Kidney epithelial cell (primary cell): ENCODE measurements at regions not wholly inside any gene's neighbourhood (a gene's known extent, or its start where the extent isn't known, plus 50 kb on each side); places are given as distances from the start of the nearest gene placed in this dataset.

Experiments used
- DNase-seq: peaks from one replicate; pipeline ENCODE4 v3.0.0-alpha.2; 2010; ENCODE audit warnings: low read depth
- H3K27me3 ChIP-seq: 2 replicates; pipeline ENCODE4 v1.6.0; 2011; ENCODE audit warnings: low read length; ENCODE audit not compliant: control insufficient read depth, insufficient read depth
- H3K36me3 ChIP-seq: 2 replicates; pipeline ENCODE4 v1.5.1; 2011; ENCODE audit warnings: low read length; ENCODE audit not compliant: control insufficient read depth, insufficient read depth
- H3K4me3 ChIP-seq: 2 replicates; pipeline ENCODE4 v1.5.1; 2011; ENCODE audit warnings: low read depth, mild to moderate bottlenecking, control low read depth, low read length
- TF ChIP-seq, protein P1 (sequence below): IDR thresholded peaks from 2 replicates; pipeline ENCODE4 v1.5.1; 2011; ENCODE audit warnings: mild to moderate bottlenecking, moderate library complexity, low read length, control low read depth, inconsistent platforms; ENCODE audit not compliant: insufficient read depth, poor library complexity, severe bottlenecking

DNA sequence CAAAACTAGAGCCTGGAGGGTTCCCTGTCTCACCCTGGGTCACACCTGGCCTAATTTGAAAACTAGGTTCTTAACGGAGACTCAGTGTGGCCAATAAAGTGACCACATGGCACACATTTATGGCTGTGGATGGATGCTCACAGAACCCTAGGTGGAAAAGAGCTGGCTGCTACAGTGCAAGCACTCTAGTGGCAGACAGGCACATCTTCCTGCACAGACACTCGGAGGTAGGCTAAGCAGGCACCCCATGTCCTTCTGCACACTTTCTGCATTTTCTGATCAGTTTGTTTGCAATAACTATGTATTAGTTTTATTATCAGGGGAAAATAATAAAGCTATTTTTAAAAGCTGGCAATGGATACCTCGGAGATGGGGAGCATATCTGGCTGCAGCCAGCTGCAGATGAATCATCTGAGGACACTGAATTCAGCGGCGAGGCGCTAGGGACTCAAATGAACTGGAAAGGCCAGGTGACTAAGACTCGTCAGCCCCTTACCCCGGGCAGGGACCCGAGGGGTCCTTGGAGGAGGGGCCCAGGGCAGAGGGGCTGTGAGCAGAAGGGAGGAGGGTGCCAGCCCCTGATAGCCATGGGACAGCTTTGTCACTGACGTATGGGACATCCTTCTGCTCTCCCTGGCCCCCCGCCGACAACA, 96.2 kb downstream of the OLFM1 start:
- TF ChIP-seq, protein P1, sequence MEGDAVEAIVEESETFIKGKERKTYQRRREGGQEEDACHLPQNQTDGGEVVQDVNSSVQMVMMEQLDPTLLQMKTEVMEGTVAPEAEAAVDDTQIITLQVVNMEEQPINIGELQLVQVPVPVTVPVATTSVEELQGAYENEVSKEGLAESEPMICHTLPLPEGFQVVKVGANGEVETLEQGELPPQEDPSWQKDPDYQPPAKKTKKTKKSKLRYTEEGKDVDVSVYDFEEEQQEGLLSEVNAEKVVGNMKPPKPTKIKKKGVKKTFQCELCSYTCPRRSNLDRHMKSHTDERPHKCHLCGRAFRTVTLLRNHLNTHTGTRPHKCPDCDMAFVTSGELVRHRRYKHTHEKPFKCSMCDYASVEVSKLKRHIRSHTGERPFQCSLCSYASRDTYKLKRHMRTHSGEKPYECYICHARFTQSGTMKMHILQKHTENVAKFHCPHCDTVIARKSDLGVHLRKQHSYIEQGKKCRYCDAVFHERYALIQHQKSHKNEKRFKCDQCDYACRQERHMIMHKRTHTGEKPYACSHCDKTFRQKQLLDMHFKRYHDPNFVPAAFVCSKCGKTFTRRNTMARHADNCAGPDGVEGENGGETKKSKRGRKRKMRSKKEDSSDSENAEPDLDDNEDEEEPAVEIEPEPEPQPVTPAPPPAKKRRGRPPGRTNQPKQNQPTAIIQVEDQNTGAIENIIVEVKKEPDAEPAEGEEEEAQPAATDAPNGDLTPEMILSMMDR: no peak
- H3K27me3 ChIP-seq: peaks cover 22% of the 10 kb centered on the region
- H3K36me3 ChIP-seq: no peaks in the 10 kb centered on the region
- DNase-seq: no peak
- H3K4me3 ChIP-seq: no peak overlapping the region

DNA sequence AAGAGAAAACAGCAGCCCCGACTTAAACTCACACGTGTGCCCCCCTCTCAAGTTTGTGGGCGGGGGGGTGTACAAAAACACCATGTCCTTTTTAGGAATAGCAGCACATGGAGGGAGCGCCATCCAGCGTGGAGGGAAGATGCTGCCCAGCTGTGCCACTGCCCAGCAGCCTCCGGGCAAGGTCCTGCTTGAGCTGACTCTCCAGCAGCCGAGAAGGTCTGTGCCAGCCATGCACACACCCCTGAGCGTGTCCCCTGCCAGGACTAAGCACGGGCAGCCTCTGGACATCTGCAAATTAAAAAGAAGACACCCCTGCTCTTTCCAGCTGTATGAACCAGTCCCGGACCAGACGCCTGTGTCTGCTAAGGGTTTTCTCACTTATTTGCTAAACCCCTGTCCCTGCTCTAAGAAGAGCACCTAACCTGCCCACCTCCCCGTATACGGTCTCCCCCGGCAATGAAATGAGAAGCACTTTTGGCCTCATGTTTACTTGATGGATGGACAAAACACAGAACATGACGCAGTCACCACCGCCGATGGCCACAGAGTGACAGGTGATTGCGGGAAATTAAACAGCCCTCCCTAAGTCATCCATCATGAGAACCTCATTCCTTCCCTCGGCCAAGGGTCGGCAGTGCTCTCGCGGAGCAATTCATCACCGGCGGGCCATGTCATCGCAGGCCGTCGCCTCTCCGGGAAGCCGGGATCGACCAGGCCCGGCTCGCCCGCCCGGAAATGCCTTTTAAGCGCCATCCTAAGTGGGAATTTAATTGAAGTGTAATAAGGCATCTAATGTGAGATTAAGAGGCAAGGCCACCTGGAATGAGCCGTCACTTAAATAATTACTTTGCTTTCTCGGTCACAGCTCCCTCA, 96.9 kb downstream of the OLFM1 start:
- TF ChIP-seq, protein P1: no peak
- H3K27me3 ChIP-seq: peaks cover 22% of the 10 kb centered on the region
- no peak overlapping the region for H3K4me3 ChIP-seq
- no peaks in the 10 kb centered on the region for H3K36me3 ChIP-seq
- no peak for DNase-seq

DNA sequence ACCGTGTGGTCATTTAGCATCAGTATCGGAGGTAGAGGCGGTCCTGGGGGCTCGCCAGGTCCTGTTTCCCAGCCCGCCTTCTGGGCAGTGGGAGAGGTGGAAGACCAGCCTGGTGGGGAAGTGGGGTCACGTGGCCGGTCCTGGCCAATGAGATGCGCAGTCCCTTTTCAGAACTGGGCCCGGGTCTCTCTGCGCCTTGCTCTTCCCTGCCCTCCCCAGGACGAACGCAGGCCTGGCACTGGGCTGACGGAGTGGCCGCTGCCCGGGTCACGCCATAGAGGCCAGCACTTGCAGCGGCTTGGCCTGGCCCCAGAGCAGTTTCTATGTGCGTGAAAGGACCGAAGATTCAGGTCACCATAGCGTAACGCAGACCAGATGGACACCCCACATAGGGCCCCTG, 97.6 kb downstream of the OLFM1 start:
- H3K27me3 ChIP-seq: peaks cover 22% of the 10 kb centered on the region
- TF ChIP-seq, protein P1: no peak
- no peak for DNase-seq
- no peaks in the 10 kb centered on the region for H3K36me3 ChIP-seq
- no peak overlapping the region for H3K4me3 ChIP-seq

DNA sequence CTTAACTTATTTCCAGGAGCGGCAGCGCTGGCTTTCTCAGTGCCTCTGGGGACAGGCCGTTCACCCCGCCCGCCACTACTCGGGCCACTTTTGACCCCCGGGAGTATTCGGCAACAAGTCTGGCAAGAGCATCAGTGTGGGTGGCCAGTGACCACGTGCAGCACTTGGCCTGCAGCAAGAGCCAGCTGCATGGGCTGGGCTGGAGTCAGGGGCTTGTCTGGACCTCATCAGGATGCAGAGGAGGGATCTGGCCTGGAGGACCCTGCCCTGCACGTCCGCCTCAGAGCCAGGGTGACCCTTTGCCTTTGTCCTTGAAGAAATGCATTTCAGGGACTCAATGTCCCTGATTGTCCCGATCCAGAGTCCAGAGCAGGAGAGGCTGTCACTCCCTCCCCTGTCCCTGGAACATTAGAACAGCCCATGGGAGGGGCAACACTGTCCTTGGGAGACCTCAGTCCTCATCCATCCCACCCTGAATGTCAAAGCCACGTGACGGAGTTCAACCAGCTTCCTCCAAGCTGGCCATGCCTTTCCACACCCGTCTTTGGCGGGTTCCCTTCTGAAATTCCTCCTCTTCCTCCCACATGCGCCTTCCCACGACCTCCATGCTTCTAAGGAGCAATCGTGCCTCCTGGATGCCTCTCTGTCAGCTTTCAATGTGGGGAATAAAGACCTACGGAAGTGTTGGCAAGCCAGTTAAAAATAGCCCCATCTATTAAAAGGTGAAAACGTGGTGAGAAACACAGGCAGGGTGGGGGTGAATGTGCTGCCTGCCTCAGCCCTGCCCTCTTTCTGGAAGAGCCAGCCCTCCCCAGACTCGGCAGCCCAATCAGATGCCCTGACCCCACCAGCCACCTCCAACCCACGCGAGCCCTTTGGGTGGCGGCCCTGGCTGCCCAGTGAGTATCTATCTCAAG, 99.0 kb downstream of the OLFM1 start:
- no peak for DNase-seq
- TF ChIP-seq, protein P1: no peak
- H3K36me3 ChIP-seq: no peaks in the 10 kb centered on the region
- H3K4me3 ChIP-seq: no peak overlapping the region
- peaks cover 22% of the 10 kb centered on the region for H3K27me3 ChIP-seq

DNA sequence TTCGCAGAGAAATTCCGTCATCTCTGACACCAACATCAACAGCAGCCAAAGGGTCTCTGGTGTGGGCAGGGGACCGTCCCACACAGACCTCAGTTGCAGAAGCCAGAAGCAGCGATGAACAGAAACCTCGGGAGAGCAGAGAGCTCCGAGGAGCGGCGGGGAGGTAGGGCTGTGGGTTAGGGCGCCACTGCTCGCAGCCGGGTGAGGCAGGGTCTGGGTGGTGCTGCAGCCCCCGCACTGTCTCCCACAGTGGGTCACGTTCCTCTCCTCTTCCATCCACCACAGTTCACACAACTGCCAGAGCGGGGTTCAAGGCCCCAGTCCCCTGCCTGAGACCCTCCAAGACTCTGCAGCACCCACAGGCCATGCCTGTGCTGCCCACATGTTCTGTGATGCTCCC, 99.9 kb downstream of the OLFM1 start:
- DNase-seq: no peak
- TF ChIP-seq, protein P1: no peak
- Histone ChIP-seq H3K27me3 (peaks cover 22% of the 10 kb centered on the region), H3K36me3 (no peaks in the 10 kb centered on the region), H3K4me3 (no peak overlapping the region)
